GM21423 (cell line): ENCODE measurements at regions not wholly inside any gene's neighbourhood (a gene's known extent, or its start where the extent isn't known, plus 50 kb on each side); places are given as distances from the start of the nearest gene placed in this dataset.
"Not testable (repeated sequence)": the region's sequence is repeated elsewhere in the genome, so short reads cannot be mapped to it uniquely, and the experiment has no call there.

Source experiments
- ATAC-seq: cut with Tn5 transposase; IDR thresholded peaks from one replicate; pipeline ENCODE4 v1.9.1; 2021; ENCODE audit warnings: mild to moderate bottlenecking, moderate library complexity; ENCODE audit not compliant: unreplicated experiment

- no peak for ATAC-seq
Observed at GRCh38 chrX:42290608-42291007, 367.3 kb upstream of the CASK start.

- ATAC-seq, result no peak
Observed at GRCh38 chrX:42289492-42290385, 366.4 kb upstream of the CASK start.

GRCh38 chrX:42285681-42286080, 362.3 kb upstream of the CASK start:
- not testable (repeated sequence) for ATAC-seq

GRCh38 chrX:42276982-42277690, 353.8 kb upstream of the CASK start:
- no peak for ATAC-seq

- no peak for ATAC-seq
Observed at GRCh38 chrX:42274151-42274550, 350.8 kb upstream of the CASK start.

GRCh38 chrX:42273387-42273786, 350.0 kb upstream of the CASK start:
- no peak for ATAC-seq

- ATAC-seq, result no peak
Observed at GRCh38 chrX:42269186-42269585, 345.8 kb upstream of the CASK start.

- ATAC-seq, result no peak
Observed at GRCh38 chrX:42260854-42261253, 337.5 kb upstream of the CASK start.

GRCh38 chrX:42248226-42248625, 324.9 kb upstream of the CASK start:
- no peak for ATAC-seq

GRCh38 chrX:42247241-42247640, 323.9 kb upstream of the CASK start:
- ATAC-seq, result no peak

- ATAC-seq, result no peak
Observed at GRCh38 chrX:42246814-42247213, 323.5 kb upstream of the CASK start.

- no peak for ATAC-seq
Observed at GRCh38 chrX:42242004-42242403, 318.6 kb upstream of the CASK start.

GRCh38 chrX:42241421-42241820, 318.1 kb upstream of the CASK start:
- no peak for ATAC-seq

- ATAC-seq, result no peak
Observed at GRCh38 chrX:42237956-42238355, 314.6 kb upstream of the CASK start.

- ATAC-seq, result no peak
Observed at GRCh38 chrX:42229533-42229932, 306.2 kb upstream of the CASK start.

- ATAC-seq, result no peak
Observed at GRCh38 chrX:42220666-42221065, 297.3 kb upstream of the CASK start.

- ATAC-seq, result no peak
Observed at GRCh38 chrX:42220083-42220482, 296.7 kb upstream of the CASK start.

GRCh38 chrX:42219231-42219630, 295.9 kb upstream of the CASK start:
- ATAC-seq, result no peak

GRCh38 chrX:42195506-42195905, 272.2 kb upstream of the CASK start:
- ATAC-seq, result no peak

GRCh38 chrX:42189576-42189975, 266.2 kb upstream of the CASK start:
- ATAC-seq, result no peak

GRCh38 chrX:42188730-42189129, 265.4 kb upstream of the CASK start:
- ATAC-seq, result no peak

GRCh38 chrX:42176789-42177188, 253.4 kb upstream of the CASK start:
- ATAC-seq, result no peak
